Left colon (tissue), 2 donors: ENCODE measurements at regions not wholly inside any gene's neighbourhood (a gene's known extent, or its start where the extent isn't known, plus 50 kb on each side); places are given as distances from the start of the nearest gene placed in this dataset.
"Not testable (repeated sequence)": the region's sequence is repeated elsewhere in the genome, so short reads cannot be mapped to it uniquely, and the experiment has no call there.

Experiments used
- ATAC-seq: fragments of 200-7000 bp; cut with Tn5 transposase; one replicate; pipeline ENCODE4 v1.9.1; 2020; ENCODE audit warnings: mild to moderate bottlenecking, moderate library complexity
- DNase-seq, 2 donors: peaks; one replicate each; pipeline ENCODE4 v3.0.0-alpha.2; 2020
- intact Hi-C, 2 donors: fragments of 100-400 bp; cut with DNase I in 1 of 2; cut with micrococcal nuclease in 1 of 2; formaldehyde crosslinking; loops; one replicate each; pipeline versions ENCODE4 v1.11.2 to v1.14.0; 2022; cut with DNase I, micrococcal nuclease
- donor health status: DM: no; HTN: no; CAD: no.
- donor health status: DM: yes; HTN: yes; CAD: no.

- intact Hi-C loops: no loop called here
- DNase-seq: no peak
Measured at GRCh38 chr6:84635081-84635761, 129.2 kb downstream of the TBX18 start.

GRCh38 chr6:84633771-84634170, 130.6 kb downstream of the TBX18 start:
- intact Hi-C loops: no loop called here
- no peak for DNase-seq
- no peak for ATAC-seq

More at GRCh38 chr6:84635081-84635761, 129.2 kb downstream of the TBX18 start:
- no peak for ATAC-seq

DNA sequence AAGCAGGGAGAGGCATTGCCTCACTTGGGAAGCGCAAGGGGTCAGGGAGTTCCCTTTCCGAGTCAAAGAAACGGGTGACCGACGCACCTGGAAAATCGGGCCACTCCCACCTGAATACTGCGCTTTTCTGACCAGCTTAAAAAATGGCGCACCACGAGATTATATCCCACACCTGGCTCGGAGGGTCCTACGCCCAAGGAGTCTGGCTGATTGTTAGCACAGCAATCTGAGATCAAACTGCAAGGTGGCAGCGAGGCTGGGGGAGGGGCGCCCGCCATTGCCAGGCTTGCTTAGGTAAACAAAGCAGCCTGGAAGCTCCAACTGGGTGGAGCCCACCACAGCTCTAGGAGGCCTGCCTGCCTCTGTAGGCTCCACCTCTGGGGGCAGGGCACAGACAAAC, 137.9 kb downstream of the TBX18 start:
- ATAC-seq, intact Hi-C loops, DNase-seq: not testable (repeated sequence)

GRCh38 chr6:84625506-84625905, 138.9 kb downstream of the TBX18 start:
- ATAC-seq: no peak
- no peak for DNase-seq
- intact Hi-C loops: no loop called here

GRCh38 chr6:84623956-84624680, 140.3 kb downstream of the TBX18 start:
- intact Hi-C loops: no loop called here
- DNase-seq (no peak), ATAC-seq (no peak)

GRCh38 chr6:84618836-84619235, 145.6 kb downstream of the TBX18 start:
- DNase-seq: no peak
- no peak for ATAC-seq
- intact Hi-C loops: no loop called here

- DNase-seq: no peak
- ATAC-seq: no peak
- intact Hi-C loops: no loop called here
Measured at GRCh38 chr6:84618046-84618752, 146.2 kb downstream of the TBX18 start.

- DNase-seq: no peak
- intact Hi-C loops: no loop called here
- ATAC-seq: no peak
Measured at GRCh38 chr6:84615987-84616386, 148.4 kb downstream of the TBX18 start.

GRCh38 chr6:84615113-84615850, 149.1 kb downstream of the TBX18 start:
- intact Hi-C loops: no loop called here
- no peak for DNase-seq
- no peak for ATAC-seq

GRCh38 chr6:84606860-84607259, 157.5 kb downstream of the TBX18 start:
- DNase-seq: no peak
- intact Hi-C loops: no loop called here
- ATAC-seq: no peak

GRCh38 chr6:84605298-84605697, 159.1 kb downstream of the TBX18 start:
- intact Hi-C loops: no loop called here
- ATAC-seq: no peak
- DNase-seq: no peak

DNA sequence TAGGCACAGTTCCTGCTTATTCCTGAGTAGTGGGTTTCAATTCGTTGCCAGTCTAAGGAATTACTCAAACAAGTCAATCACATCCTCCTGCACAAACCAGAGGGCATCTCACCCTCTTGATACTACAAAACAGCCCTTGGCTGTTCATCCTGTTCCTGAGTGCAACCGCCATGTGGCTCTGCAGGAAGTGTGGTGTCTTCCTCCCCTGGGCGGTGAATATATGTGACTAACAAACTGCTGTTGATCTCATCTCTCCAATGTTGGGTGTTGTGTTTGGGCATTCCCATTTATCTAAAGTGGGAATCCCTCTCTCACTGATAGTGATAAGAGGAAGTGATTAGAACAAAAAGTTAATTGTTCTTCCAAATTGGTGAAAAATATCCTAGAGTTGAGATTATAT, 163.0 kb downstream of the TBX18 start:
- DNase-seq (no peak), ATAC-seq (no peak)
- intact Hi-C loops: no loop called here

DNA sequence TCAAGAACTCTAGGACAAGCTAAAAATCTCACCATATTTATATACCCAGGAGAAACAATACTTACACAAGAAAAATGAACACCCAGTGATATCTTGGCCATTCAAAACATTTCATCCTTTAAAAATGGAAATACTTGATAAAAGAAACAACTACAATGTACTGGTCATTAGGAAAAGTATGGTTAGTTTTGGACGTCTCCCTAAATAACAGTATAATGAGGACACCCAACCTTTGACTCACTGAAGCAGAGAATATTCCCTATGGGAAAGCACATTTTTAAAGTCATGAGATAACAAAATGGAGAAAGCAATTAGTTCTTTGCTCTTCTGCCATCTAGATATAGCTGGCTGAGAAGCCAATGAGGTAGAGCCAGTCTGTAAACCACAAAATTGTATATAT, 164.4 kb downstream of the TBX18 start:
- no peak for ATAC-seq
- intact Hi-C loops: no loop called here
- no peak for DNase-seq

GRCh38 chr6:84597238-84597875, 167.0 kb downstream of the TBX18 start:
- intact Hi-C loops: no loop called here
- ATAC-seq (no peak), DNase-seq (no peak)

- DNase-seq (no peak), ATAC-seq (no peak)
- intact Hi-C loops: no loop called here
Measured at GRCh38 chr6:84596488-84596887, 167.9 kb downstream of the TBX18 start.

DNA sequence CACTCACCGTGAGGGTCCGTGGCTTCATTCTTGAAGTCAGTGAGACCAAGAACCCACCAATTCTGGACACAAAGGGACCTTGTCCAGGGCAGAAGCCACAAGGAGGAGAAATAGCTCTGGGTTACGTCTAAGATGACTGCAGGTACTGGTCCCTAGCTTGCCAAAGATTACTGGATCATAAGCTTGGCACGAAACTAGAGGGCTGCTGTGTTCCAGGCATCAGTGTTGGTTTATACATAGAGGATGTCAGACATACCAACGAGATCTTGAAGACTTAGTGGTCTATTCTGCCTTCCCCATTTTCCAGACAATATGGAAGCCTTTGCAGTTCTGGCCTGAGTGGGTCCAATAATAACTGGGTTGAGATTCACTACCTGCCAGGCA, 175.7 kb downstream of the TBX18 start:
- ATAC-seq (no peak), DNase-seq (no peak)
- intact Hi-C loops: no loop called here

- DNase-seq, ATAC-seq, intact Hi-C loops: not testable (repeated sequence)
Measured at GRCh38 chr6:84587994-84588696, 176.3 kb downstream of the TBX18 start.

DNA sequence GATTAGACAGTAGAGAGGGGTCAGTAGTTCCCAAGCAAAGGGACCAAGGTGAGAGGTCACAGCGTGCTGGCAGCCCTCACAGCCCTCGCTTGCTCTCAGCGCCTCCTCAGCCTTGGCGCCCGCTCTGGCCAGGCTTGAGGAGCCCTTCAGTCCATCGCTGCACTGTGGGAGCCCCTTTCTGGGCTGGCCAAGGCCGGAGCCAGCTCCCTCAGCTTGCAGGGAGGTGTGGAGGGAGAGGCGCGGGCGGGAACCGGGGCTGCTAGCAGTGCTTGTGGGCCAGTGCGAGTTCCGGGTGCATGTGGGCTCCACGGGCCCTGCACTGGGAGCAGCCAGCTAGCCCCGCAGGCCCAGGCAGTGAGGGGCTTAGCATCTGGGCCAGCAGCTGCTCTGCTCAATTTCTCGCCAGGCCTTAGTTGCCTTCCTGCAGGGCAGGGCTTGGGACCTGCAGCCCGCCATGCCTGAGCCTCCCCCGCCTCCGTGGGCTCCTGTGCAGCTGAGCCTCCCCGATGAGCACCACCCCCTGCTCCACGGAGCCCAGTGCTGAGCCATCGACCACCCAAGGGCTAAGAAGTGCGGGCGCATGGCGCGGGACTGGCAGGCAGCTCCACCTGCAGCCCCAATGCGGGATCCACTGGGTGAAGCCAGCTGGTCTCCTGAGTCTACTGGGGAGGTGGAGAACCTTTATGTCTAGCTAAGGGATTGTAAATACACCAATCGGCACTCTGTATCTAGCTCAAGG, 177.0 kb downstream of the TBX18 start:
- DNase-seq, intact Hi-C loops, ATAC-seq: not testable (repeated sequence)
